GM18867 (cell line): ENCODE measurements at regions not wholly inside any gene's neighbourhood (a gene's known extent, or its start where the extent isn't known, plus 50 kb on each side); places are given as distances from the start of the nearest gene placed in this dataset.

Experiments
- ATAC-seq: cut with Tn5 transposase; IDR thresholded peaks from one replicate; pipeline ENCODE4 v1.9.1; 2021; ENCODE audit warnings: mild to moderate bottlenecking, moderate library complexity; ENCODE audit not compliant: unreplicated experiment

- ATAC-seq: no peak
These were observed 550.4 kb downstream of the BCL11A start for GRCh38 chr2:60003076-60003475.

GRCh38 chr2:60002183-60002867 is 551.1 kb downstream of the BCL11A start:
- no peak for ATAC-seq

- ATAC-seq: no peak
These were observed 552.8 kb downstream of the BCL11A start for GRCh38 chr2:60000686-60001085.

- ATAC-seq: no peak
These were observed 555.1 kb downstream of the BCL11A start for GRCh38 chr2:59998324-59998723.

GRCh38 chr2:59997371-59997770 is 556.1 kb downstream of the BCL11A start:
- no peak for ATAC-seq

GRCh38 chr2:59996855-59997254 is 556.6 kb downstream of the BCL11A start:
- ATAC-seq: no peak

GRCh38 chr2:59993726-59994125 is 559.7 kb downstream of the BCL11A start:
- no peak for ATAC-seq

- ATAC-seq: no peak
These were observed 565.1 kb downstream of the BCL11A start for GRCh38 chr2:59988341-59988740.

GRCh38 chr2:59986511-59986910 is 566.9 kb downstream of the BCL11A start:
- no peak for ATAC-seq

- ATAC-seq: no peak
These were observed 567.5 kb downstream of the BCL11A start for GRCh38 chr2:59985923-59986322.

GRCh38 chr2:59974051-59974766 is 579.2 kb downstream of the BCL11A start:
- ATAC-seq: no peak

GRCh38 chr2:59969161-59969560 is 584.3 kb downstream of the BCL11A start:
- ATAC-seq: no peak

- no peak for ATAC-seq
These were observed 585.0 kb downstream of the BCL11A start for GRCh38 chr2:59968441-59968840.

GRCh38 chr2:59967691-59968090 is 585.8 kb downstream of the BCL11A start:
- ATAC-seq: no peak

GRCh38 chr2:59963157-59963556 is 590.3 kb downstream of the BCL11A start:
- ATAC-seq: no peak

GRCh38 chr2:59961746-59962145 is 591.7 kb downstream of the BCL11A start:
- ATAC-seq: no peak

GRCh38 chr2:59959944-59960343 is 593.5 kb downstream of the BCL11A start:
- ATAC-seq: no peak

GRCh38 chr2:59957504-59957903 is 596.0 kb downstream of the BCL11A start:
- no peak for ATAC-seq

GRCh38 chr2:59956981-59957380 is 596.5 kb downstream of the BCL11A start:
- no peak for ATAC-seq

- no peak for ATAC-seq
These were observed 605.4 kb downstream of the BCL11A start for GRCh38 chr2:59947917-59948541.

- ATAC-seq: no peak
These were observed 606.2 kb downstream of the BCL11A start for GRCh38 chr2:59947209-59947608.

GRCh38 chr2:59939236-59939635 is 614.2 kb downstream of the BCL11A start:
- no peak for ATAC-seq
